ENCODE measurements at regions not wholly inside any gene's neighbourhood (a gene's known extent, or its start where the extent isn't known, plus 50 kb on each side); places are given as distances from the start of the nearest gene placed in this dataset.

DNA sequence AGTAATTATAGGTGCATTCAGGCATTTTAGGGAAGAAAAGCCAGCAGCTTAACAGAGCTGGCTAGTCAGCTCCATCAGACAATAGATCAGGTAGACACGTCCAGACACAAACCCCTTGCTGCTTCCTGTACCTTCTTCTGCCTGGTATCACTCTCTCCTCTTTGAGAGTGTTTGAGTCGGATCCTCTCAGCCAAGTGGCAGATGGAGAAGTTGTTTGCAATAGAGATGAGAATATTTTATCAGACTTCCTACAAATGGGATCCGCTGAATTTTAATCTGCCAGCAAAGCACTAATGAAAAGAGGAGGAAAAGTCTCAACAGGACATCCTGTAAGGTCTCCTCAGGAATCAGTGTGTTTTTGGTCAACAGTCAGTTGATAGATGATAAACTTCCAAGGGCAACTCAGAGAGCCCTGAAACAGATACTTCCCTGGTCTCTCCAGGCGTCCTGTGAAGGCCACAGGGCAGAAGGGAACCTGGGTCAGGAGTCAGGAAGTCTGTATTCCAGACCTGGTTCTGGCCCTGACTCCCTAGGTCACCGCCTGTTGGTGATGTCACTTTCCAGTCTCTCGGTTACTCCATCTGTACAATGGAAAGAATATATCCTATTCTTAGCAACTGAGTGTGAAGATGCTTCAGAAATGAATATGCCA lies 62.1 kb upstream of the PROX1 start:
- no peak for DNase-seq (ENCODE audit: low read depth in 2 of 2, low spot score in 1 of 2)

DNA sequence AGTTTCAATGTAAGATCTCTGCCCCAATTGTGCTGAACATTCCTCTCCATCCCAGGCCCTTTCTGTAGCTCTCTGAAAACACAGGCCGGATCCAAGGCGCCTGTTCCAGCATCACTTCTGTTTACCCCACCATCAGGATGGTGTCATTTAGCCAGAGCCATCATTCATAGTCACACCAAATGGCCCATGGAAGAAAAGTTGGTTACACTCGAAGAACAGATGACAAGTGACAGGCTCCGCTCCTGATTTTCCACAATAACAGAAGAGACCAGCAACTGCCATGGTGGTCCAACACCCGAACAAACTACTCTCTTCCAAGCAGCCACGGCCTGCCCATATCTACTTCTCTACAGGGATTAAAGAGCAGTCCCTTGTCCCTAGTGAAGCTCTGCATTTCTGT lies 59.9 kb upstream of the PROX1 start:
- DNase-seq (ENCODE audit: low read depth in 2 of 2, low spot score in 1 of 2), result no peak

DNA sequence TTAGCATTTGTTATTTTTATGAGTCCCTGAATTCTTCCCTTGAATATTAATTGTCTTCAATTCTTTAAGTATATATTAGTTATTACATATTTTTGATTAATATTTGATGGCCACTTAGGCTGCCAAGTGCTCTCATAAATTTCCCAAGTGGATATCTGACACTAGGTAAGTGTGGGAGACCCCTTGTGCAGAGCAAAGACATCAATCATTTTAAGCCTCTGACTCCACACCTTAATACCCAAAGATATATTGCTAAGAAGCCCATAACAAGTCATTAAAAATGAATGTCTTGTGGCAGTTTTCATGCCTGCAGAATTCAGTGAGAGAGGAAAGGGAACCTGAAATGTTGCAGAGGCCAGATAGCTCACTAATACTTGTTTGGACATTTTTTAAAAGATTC lies 58.4 kb upstream of the PROX1 start:
- DNase-seq (ENCODE audit: low read depth in 2 of 2, low spot score in 1 of 2), result no peak

DNA sequence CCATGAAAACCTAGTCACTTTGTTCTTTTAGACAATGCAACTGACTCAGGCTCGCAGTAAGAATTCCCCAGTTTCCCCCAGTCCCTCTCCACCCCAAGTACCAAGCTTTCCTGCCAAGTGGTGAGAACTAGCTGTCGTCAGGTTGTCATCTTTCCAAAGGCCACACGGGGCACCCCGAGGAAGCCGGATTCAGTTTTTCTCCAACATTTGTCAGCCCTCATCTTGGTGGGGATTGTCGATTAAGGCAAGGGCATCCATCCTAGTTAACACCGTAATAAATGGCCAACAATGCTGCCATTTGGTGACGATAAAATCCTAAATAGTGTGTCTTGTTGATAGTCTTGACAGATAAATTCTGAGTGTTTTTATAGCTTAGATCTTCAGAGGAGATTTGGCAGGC lies 55.9 kb upstream of the PROX1 start:
- no peak for DNase-seq (ENCODE audit: low read depth in 2 of 2, low spot score in 1 of 2)

DNA sequence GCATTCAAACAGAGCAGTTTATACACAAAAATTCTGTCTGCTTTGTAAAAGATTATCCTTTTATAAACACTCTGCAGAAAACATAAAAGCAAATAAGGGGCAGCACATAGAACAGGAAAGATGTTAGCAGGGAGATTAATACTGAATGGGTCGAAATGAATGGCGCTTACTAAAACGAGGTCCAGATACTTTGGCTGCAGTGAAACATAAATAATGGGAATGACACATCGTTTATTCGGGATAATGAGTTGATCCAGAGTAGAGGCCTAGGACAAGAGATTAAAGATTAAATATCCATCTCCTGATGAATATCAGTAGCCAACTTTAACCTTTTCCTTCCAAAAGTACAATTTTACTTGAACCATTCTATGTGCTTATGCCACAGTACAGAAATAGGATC lies 54.4 kb upstream of the PROX1 start:
- DNase-seq (ENCODE audit: low read depth in 2 of 2, low spot score in 1 of 2), result no peak

DNA sequence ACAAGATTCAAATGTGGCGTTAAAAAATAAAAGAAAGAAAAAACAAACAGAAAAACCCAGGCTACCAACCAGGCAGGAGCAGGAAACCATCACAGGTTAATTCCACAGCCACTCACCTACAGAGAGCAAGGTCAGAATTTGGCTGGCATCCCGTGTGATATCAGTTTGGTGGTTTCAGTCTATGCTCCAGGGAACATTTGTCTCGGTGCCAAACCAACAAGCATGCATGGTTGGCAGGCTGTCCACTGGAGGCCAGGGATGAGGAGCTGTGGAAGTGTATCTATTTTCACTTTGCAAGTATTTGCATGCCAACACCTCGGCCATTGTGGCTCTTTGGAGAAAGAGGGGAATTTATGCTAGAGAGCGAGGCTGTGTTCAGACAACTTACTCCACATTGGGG lies 53.1 kb upstream of the PROX1 start:
- DNase-seq (ENCODE audit: low read depth in 2 of 2, low spot score in 1 of 2), result no peak

DNA sequence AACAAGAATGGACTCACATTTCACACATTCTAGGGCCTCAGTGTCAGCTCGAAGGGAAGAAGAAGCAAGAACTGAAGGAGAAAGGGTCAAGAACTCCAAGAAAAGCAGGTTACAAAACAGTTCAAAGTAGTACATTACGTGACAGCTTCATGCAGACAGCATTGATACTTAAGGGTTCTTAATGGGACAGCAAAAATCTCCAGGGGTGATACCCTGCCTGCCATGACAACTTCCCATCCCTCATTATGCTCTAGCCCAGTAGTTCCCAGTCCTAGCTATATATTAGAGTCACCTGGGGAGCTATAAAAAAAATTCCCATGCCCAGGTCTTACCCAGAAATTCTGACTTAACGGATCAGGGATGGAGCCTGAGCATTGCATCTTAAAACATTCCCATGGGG lies 51.2 kb upstream of the PROX1 start:
- no peak for DNase-seq (ENCODE audit: low read depth in 2 of 2, low spot score in 1 of 2)

Data from stimulated activated CD8-positive, alpha-beta memory T cell treated with anti-CD3 and anti-CD28 coated beads, Interleukin-4, amount 100 ng/mL, for 1 hour (primary cell).